WTC11 (cell line): ENCODE measurements at regions not wholly inside any gene's neighbourhood (a gene's known extent, or its start where the extent isn't known, plus 50 kb on each side); places are given as distances from the start of the nearest gene placed in this dataset.

Experiments
- CTCF ChIP-seq: fragments of 200-600 bp; IDR thresholded peaks from 2 replicates; pipeline ENCODE4 v1.8.0; 2022; ENCODE audit warnings: antibody characterized with exemption
- USF1 ChIP-seq: sonication (generic); formaldehyde crosslinking; IDR thresholded peaks from 2 replicates; pipeline ENCODE4 v1.8.0; 2022; ENCODE audit warnings: mild to moderate bottlenecking, missing genetic modification reagents

GRCh38 chrX:45731448-45731847 is 530.8 kb upstream of the DIPK2B start:
- TF ChIP-seq CTCF (no peak), USF1 (CRISPR knock-in tag) (no peak)
